Body of pancreas (tissue), 4 donors: ENCODE measurements at regions not wholly inside any gene's neighbourhood (a gene's known extent, or its start where the extent isn't known, plus 50 kb on each side); places are given as distances from the start of the nearest gene placed in this dataset.

Source experiments
- CTCF ChIP-seq, 7 experiments: fragments of 450-650 bp in 4 of 7; fragments of 200-600 bp in 3 of 7; sonication (generic) in 3 of 7; IDR thresholded peaks; one replicate each; pipeline ENCODE4 v1.5.1; 2016 to 2019; ENCODE audit warnings: antibody characterized with exemption in 7 of 7
- POLR2A ChIP-seq, 3 donors: fragments of 450-650 bp; IDR thresholded peaks; one replicate each; pipeline ENCODE4 v1.6.1; 2016; ENCODE audit warnings: antibody characterized with exemption in 3 of 3, mild to moderate bottlenecking in 2 of 3

DNA sequence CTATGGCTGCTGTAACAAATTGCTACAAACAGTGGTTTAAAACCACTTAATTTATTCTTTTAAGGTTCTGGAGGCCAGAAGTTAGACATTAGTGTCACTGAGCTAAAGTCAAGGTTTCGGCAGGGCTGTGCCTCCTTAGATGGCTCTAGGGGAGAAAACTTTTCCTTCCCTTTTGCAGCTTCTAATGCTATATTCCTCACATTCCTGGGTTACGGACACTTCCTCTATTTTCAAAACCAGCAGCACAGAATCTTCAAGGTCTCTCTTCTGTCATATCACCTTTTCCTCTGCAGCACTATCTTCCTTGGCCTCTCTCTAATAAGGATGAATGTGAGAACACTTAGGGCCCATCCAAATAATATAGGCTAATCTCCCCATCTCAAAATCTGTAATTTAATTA lies 87.0 kb downstream of the C11orf87 start:
- TF ChIP-seq POLR2A (IDR thresholded peaks at IDR 0.05) (no peak), CTCF (IDR thresholded peaks at IDR 0.05) (no peak)
